HG02973 (cell line): ENCODE measurements at regions not wholly inside any gene's neighbourhood (a gene's known extent, or its start where the extent isn't known, plus 50 kb on each side); places are given as distances from the start of the nearest gene placed in this dataset.

Experiments
- ATAC-seq: cut with Tn5 transposase; IDR thresholded peaks from one replicate; pipeline ENCODE4 v1.9.1; 2021; ENCODE audit warnings: moderate library complexity; ENCODE audit not compliant: unreplicated experiment

GRCh38 chr21:27761623-27762022, 794.7 kb upstream of the ADAMTS5 start:
- ATAC-seq = no peak

- no peak for ATAC-seq
Observed at GRCh38 chr21:27759820-27760219, 792.9 kb upstream of the ADAMTS5 start.

- ATAC-seq = no peak
Observed at GRCh38 chr21:27759091-27759659, 792.3 kb upstream of the ADAMTS5 start.

GRCh38 chr21:27756191-27756590, 789.3 kb upstream of the ADAMTS5 start:
- no peak for ATAC-seq

GRCh38 chr21:27743971-27744564, 777.2 kb upstream of the ADAMTS5 start:
- no peak for ATAC-seq

- ATAC-seq = no peak
Observed at GRCh38 chr21:27741736-27742135, 774.8 kb upstream of the ADAMTS5 start.

GRCh38 chr21:27740084-27740483, 773.2 kb upstream of the ADAMTS5 start:
- no peak for ATAC-seq

GRCh38 chr21:27739187-27739586, 772.3 kb upstream of the ADAMTS5 start:
- ATAC-seq = no peak

- ATAC-seq = no peak
Observed at GRCh38 chr21:27735699-27736098, 768.8 kb upstream of the ADAMTS5 start.

- no peak for ATAC-seq
Observed at GRCh38 chr21:27734146-27734545, 767.3 kb upstream of the ADAMTS5 start.

GRCh38 chr21:27725916-27726315, 759.0 kb upstream of the ADAMTS5 start:
- ATAC-seq = no peak

- no peak for ATAC-seq
Observed at GRCh38 chr21:27722095-27722494, 755.2 kb upstream of the ADAMTS5 start.

GRCh38 chr21:27721675-27722074, 754.8 kb upstream of the ADAMTS5 start:
- ATAC-seq = no peak

GRCh38 chr21:27719226-27719625, 752.3 kb upstream of the ADAMTS5 start:
- ATAC-seq = no peak

GRCh38 chr21:27715131-27715530, 748.2 kb upstream of the ADAMTS5 start:
- no peak for ATAC-seq

- ATAC-seq = no peak
Observed at GRCh38 chr21:27713154-27714109, 746.5 kb upstream of the ADAMTS5 start.

GRCh38 chr21:27704567-27705166, 737.8 kb upstream of the ADAMTS5 start:
- no peak for ATAC-seq

GRCh38 chr21:27703791-27704190, 736.9 kb upstream of the ADAMTS5 start:
- ATAC-seq = no peak

GRCh38 chr21:27700974-27701614, 734.2 kb upstream of the ADAMTS5 start:
- no peak for ATAC-seq

- ATAC-seq = no peak
Observed at GRCh38 chr21:27695246-27695645, 728.4 kb upstream of the ADAMTS5 start.

- no peak for ATAC-seq
Observed at GRCh38 chr21:27694667-27695066, 727.8 kb upstream of the ADAMTS5 start.
